Endometrium (tissue), 2 donors: ENCODE measurements at regions not wholly inside any gene's neighbourhood (a gene's known extent, or its start where the extent isn't known, plus 50 kb on each side); places are given as distances from the start of the nearest gene placed in this dataset.
"Not testable (repeated sequence)": the region's sequence is repeated elsewhere in the genome, so short reads cannot be mapped to it uniquely, and the experiment has no call there.

Source experiments
- FAIRE-seq: peaks from 2 replicates; lab custom pipeline; 2012; peaks lifted over from hg19 to GRCh38; lab: Jason Lieb, UNC
- donor health status: control.
- donor health status: control.

GRCh38 chr22:49392841-49393510 lies 434.7 kb downstream of the BRD1 start:
- FAIRE-seq: no peak

DNA sequence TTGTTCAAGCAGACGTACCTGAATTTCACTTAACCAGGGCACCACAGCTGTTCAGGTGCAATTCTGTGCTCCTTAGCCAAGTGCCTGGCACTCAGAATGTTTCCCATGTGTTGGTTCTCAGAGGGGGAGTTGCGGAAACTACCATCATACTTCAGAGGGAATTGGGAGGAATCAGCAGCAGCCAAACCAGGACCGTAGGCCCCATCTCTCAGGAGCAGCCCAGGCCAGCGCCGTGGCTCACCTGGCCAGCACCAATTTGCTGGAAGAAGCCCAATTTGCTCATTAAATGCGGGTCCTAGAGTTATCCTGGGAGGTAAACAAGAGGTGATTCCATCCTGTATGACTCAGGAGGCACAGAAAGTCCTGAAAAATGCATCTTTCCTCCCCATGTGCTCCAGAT lies 435.4 kb downstream of the BRD1 start:
- no peak for FAIRE-seq

DNA sequence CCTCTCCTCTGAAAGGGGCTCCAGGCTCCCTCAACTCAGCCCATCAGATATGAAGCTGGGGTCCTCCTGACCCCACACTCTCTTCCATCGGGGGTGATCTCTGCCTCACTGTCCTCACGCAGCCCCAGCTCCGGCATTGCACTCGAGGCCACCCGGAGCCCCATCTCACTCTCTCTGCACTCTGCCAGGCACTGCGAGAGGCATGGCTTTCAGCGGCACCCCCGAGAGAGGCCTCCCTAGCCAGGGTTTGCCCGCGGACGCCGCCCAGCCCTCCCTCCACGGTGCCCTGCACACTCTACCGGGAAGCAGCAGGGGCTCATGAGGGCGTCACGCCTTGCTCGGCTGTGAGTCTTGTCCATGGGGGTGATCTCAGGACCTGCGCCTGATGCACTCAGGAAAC lies 436.2 kb downstream of the BRD1 start:
- FAIRE-seq: no peak

DNA sequence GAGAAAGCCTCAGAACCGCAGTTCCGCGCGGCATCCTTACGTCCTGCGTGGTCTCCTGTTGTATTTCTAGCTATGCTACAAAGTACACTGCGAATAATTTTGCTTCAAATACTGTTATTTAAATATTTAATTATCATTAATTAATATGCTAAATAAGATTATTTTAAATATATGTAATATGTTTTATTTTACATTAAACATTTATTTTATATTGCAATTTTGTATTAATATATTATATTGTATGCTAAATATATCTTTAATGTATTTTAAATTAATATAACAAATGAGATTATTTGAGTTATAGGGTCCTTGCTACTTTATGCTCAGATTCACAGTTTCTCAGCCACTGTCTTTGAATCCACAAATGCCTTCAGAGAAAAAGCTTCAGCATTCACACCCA lies 436.7 kb downstream of the BRD1 start:
- FAIRE-seq: peak; percentile 48

GRCh38 chr22:49383909-49384308 lies 443.8 kb downstream of the BRD1 start:
- not testable (repeated sequence) for FAIRE-seq

DNA sequence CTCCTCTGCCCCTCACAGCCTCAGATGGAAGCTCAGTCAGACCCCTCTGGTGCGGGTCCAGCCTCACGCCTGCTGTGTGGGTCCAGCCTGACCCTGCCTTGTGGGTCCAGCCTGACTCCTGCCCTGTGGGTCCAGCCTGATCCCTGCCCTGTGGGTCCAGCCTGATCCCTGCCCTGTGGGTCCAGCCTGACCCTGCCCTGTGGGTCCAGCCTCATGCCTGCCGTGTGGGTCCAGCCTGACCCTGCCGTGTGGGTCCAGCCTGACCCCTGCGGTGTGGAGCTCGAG lies 445.3 kb downstream of the BRD1 start:
- no peak for FAIRE-seq

DNA sequence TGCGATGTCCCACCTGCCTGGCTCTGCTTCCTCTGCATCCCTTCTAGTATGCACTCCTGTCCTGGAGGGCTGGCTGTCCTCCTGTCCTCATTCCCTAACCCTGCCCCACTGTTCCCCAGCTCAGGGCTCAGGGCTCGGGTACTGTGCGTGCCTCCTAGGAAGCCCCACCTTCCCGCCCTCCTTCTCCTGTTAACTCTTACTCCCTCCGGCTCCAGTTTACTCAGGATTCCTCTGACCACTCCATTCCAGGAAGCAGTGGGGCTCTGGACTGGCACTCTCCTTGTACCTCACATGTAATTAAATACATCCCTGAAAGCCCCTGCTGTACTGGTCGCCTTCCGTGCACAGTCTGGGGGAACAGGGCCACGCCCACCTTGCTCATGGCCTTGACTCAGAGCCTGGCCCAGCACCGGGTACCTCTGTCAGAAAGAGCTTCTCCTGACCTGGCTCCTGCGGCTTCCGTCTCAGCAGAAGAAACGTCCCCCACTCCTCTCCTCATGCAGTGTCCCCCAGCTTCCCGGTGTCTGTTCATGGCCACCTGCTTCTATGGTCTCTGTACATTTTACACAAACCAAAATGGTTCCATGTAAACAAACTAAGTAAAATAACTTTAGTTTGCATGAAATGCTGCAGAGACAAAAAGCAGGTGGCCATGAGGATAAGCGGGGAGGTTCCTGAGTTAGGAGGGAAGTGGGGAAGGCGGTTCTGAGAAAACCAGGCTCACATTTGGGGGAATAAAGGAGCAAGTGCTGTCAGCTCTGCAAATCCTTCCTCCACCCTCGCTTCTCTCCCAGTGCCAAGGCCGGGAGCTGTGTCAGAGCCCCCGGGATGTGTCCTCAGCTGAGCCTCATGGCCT lies 445.9 kb downstream of the BRD1 start:
- FAIRE-seq: no peak

GRCh38 chr22:49380828-49381114 lies 446.9 kb downstream of the BRD1 start:
- FAIRE-seq: no peak

DNA sequence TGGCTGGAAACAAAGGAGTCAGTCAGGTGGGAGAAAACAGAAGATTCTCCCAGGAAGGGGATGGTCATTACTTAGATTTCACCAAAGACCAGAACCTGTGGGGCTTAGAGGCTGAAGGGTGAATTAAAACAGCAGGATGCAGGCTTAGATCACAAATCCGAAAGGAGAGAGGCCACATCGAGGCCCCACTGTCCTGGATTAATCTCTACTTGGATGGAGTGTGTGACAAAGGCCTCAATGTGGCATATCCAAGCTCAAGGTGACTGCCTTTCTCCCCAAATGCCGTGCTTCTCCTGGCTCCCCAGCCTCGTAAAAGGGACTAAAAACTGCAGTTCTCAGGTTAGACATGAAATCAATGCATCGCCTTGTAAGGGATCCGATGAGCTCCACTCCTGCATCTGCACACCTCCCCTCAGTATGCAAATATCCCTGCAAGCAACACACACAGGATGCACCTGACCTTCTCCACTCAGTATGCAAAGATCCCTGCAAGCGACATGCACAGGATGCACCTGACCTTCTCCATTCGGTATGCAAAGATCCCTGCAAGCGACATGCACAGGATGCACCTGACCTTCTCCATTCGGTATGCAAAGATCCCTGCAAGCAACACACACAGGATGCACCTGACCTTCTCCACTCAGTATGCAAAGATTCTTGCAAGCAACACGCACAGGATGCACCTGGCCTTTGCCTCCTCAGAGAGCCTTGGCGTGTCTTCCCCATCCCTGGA lies 447.4 kb downstream of the BRD1 start:
- no peak for FAIRE-seq

DNA sequence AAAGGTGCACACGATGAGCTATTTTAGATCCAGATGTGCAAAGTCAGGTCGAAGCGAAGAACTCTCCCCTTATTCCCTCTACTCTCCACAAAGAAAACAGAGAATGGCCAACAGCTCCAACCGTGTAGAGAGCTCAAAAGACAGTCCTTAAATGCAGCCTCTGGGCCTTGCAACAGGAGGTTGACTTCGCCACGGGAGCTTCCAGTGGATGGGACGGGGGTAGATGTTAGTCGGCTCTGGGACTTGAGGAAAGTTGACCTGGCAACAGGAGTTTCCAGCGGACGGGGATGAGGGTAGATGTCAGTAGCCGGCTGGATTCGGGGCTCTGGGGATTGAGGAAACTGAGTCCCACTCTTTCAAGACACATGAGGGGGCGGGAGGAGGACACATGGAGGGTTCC lies 450.4 kb downstream of the BRD1 start:
- FAIRE-seq: no peak

GRCh38 chr22:49373801-49374226 lies 453.9 kb downstream of the BRD1 start:
- FAIRE-seq: no peak

- FAIRE-seq: no peak
These were observed 454.4 kb downstream of the BRD1 start for GRCh38 chr22:49373289-49373666.

DNA sequence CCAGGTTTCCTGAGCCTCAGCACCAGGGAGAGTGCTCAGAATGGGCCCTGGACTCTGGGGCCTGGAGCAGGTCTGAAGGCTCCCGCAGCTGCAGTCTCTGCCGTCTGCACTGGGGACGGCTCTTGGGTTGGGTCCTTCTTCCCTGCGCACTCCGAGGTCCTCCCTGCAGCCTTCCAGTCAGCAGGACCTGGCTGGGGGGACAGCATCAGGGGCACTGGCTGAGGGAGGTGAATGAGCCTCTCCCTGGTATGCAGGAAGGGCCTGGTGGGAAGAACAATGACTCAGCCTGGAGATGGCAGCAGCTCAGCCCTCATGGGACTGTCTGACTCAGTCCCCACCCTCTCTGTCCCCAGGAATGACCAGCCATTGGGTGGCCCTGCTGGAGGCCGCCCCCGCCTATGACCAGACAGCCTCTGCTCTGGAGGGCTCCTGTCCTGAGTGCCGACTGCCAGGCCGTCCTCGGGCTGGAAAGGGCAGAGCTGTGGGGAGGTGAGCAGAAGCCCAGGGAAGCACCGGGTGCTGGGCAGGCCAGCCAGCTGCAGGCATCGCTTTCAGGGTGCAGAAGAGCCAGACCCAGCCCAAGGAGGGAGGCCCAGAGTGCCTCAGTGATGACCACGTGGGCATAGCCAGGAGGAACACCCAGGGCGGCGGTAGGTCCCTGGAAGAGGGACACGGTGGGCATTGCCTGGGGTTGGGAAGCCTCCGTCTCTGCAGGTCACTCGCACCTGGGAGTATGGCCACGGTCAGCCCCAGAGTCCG lies 455.0 kb downstream of the BRD1 start:
- FAIRE-seq: no peak

DNA sequence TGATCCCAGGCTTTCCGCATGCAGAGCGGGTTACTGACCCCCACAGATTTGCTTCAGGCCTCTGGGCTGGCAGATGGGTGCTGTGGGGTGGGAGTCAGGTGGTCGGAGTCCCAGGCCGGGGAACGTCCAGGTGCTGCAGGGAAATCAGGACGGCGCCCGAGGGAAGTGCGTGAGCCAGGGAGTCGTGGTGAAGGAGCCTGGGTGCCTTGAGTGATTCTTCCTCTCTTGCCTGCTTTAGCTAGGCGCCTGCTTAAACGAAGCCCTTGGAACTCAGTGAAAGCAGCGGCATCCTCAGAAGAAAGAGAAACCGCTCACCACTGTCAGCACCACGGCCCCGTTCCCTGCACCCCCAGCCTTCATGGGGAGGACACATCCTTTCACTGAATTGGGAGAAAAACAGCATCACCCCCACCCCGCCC lies 455.6 kb downstream of the BRD1 start:
- FAIRE-seq: no peak

DNA sequence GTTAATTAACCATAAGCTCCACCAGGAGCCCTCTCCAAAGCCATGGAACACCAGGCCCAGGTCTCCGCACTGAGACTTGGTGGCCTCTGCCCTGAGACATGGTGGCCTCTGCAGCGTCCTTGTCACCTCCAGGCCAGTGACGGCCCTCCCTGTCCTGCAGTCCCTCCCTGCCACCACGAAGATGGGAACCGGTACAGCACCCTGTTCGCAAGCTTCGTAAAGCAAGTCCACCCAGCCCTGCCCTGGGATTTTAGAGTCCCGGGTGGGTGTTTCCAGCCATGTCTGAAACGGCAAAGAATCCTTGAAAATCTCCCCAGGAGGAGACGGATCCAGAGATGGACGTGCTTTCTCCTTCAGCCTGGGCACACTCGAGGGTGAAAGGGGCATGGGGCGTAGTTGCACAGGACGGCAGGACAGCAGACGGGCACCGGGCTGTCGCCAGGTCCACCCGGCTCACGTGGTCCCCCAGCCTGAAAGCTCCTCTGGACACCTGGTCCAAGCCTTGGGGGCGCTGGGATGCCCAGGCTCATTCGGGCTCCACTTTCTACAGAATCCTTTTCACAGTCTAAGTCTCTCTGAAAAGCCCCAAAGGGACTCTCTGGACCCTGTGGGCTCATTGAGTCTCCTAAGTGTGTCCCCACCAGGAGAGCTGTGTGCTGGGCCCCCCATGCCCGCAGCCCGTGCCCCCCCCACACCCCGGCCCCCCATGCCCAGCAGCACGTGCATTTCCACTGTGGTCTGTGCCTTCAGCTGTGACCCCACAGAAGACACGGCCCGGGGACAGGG lies 456.2 kb downstream of the BRD1 start:
- no peak for FAIRE-seq

DNA sequence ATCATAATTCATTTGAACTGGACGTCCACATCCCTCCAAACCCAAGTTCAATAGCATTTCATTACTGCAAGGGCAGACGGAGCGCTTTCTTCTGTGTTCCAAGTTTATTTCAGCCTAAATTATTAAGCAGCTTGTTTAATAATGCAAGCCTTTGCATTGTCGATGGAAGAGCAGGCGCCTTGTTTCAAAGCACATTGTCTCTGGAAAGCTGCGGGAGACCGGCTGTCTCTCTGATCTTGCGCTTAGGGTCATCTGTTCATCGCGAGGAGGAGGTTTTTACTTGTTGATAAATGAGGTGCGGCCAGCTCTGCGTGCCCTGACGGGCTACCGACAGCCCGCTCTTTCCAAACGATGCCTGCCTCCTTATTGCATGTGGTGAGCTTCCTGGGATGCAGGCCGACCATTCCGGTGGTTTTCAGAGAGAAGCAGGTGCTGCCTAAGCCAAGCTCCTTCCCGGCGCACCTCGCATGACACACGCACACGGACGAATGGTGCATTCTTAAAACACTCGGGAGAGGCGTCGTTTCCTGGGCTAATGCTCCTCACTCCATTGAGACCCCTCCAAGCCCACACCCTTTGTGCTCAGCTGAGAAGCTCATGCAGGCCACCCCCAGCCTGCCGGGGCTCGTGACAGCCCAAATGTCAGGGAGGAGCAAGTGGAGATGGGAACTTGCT lies 456.9 kb downstream of the BRD1 start:
- FAIRE-seq: no peak

- FAIRE-seq: no peak
These were observed 457.7 kb downstream of the BRD1 start for GRCh38 chr22:49369726-49370626.

DNA sequence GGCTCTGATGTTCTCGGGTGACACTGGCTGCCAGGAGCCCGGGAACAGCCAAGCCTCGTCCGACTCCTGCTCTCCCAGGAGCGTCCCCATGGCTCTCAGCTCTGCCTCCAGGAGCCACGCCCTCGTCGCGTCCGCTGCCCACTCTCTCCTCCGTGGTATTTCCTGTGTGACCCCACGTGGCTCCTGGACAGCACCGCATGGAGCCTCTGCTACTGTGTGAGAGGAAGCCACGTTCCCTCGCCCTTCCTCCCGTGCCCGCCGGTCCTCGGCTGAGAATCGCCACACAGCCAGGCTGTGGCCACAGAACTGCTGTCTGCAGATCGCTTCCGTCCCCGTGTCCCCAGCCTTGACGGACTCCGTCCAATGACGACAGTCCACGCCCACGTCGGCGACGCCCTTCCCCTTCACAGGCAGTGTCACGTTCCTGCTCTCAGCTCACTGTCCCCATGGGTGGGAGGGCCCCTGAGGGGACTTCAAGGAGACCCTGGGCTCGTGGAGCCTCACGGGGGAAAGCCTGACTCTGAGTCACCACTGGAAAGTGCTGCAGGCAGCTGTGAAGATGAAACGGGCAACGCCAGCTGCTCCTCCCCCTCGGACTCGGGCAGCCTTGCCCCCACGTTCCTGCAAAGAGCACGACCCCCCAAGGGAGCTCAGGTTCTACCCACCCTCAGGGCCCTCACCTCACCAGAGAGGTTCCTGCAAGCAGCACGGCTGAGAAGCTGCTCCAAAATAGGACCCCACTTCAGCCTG lies 458.5 kb downstream of the BRD1 start:
- FAIRE-seq: no peak

GRCh38 chr22:49368221-49368975 lies 459.3 kb downstream of the BRD1 start:
- FAIRE-seq: no peak
